Peyer's patch (tissue), 4 donors: ENCODE measurements at regions not wholly inside any gene's neighbourhood (a gene's known extent, or its start where the extent isn't known, plus 50 kb on each side); places are given as distances from the start of the nearest gene placed in this dataset.
A peak's percentile ranks its signal among the peaks of the same experiment; 100 is the strongest.

Source experiments
- DNase-seq, 3 donors: peaks; one replicate each; pipeline ENCODE4 v3.0.0-alpha.2; 2017 to 2019
- H3K27ac ChIP-seq, 4 donors: fragments of 200-600 bp; sonication (generic); one replicate each; pipeline ENCODE4 v1.5.1; 2016 to 2019
- H3K27me3 ChIP-seq, 2 donors: fragments of 200-600 bp; sonication (generic); one replicate each; pipeline ENCODE4 v1.5.1; 2019
- H3K36me3 ChIP-seq, 3 donors: fragments of 200-600 bp; sonication (generic); one replicate each; pipeline ENCODE4 v1.5.1; 2016 to 2019
- H3K4me1 ChIP-seq, 4 donors: fragments of 200-600 bp; sonication (generic); one replicate each; pipeline ENCODE4 v1.5.1; 2016 to 2019
- H3K4me3 ChIP-seq, 4 donors: fragments of 200-600 bp; sonication (generic); 1 replicate in 3 of 4; 2 replicates in 1 of 4; pipeline ENCODE4 v1.5.1; 2016 to 2019; ENCODE audit warnings: mild to moderate bottlenecking in 1 of 4
- H3K9me3 ChIP-seq, 4 donors: fragments of 200-600 bp; sonication (generic); one replicate each; pipeline ENCODE4 v1.5.1; 2016 to 2019; ENCODE audit warnings: mild to moderate bottlenecking in 1 of 4
- POLR2A ChIP-seq, 2 donors: fragments of 450-650 bp; IDR thresholded peaks; one replicate each; pipeline ENCODE4 v1.5.1; 2017; ENCODE audit warnings: antibody characterized with exemption in 2 of 2, mild to moderate bottlenecking in 2 of 2, moderate library complexity in 2 of 2
- TF ChIP-seq, protein P1 (sequence below), 6 experiments: fragments of 450-650 bp in 4 of 6; fragments of 200-600 bp in 2 of 6; sonication (generic) in 1 of 6; IDR thresholded peaks; one replicate each; pipeline ENCODE4 v1.5.1; 2017 to 2019; ENCODE audit warnings: antibody characterized with exemption in 6 of 6, mild to moderate bottlenecking in 3 of 6, moderate library complexity in 1 of 6

DNA sequence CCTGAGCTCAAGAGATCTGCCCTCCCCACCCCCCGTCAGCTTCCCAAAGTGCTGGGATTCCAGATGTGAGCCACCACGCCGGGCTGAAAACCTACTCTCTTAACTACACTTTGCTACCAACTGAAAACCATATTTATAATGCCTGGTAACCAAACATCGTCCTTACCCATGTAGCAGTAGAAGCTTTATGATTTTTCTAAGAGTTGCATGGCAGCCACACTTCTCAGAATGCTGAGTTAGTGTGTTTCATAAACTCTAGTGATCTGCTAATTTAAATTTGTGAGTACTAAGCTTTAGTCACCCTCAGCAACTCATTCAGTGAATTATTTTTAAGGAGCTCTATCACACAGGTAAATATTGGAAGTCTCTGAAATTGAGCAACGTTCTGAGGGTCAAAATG is 478.4 kb downstream of the KDM4C start:
- H3K27me3 ChIP-seq = no peaks in the 10 kb centered on the region
- no peaks in the 10 kb centered on the region for H3K36me3 ChIP-seq
- H3K27ac ChIP-seq = no peak overlapping the region
- H3K4me3 ChIP-seq = no peak overlapping the region
- H3K9me3 ChIP-seq = no peaks in the 10 kb centered on the region
- no peak for DNase-seq
- H3K4me1 ChIP-seq = no peaks in the 10 kb centered on the region
- TF ChIP-seq, protein P1, sequence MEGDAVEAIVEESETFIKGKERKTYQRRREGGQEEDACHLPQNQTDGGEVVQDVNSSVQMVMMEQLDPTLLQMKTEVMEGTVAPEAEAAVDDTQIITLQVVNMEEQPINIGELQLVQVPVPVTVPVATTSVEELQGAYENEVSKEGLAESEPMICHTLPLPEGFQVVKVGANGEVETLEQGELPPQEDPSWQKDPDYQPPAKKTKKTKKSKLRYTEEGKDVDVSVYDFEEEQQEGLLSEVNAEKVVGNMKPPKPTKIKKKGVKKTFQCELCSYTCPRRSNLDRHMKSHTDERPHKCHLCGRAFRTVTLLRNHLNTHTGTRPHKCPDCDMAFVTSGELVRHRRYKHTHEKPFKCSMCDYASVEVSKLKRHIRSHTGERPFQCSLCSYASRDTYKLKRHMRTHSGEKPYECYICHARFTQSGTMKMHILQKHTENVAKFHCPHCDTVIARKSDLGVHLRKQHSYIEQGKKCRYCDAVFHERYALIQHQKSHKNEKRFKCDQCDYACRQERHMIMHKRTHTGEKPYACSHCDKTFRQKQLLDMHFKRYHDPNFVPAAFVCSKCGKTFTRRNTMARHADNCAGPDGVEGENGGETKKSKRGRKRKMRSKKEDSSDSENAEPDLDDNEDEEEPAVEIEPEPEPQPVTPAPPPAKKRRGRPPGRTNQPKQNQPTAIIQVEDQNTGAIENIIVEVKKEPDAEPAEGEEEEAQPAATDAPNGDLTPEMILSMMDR (IDR thresholded peaks at IDR 0.05) = no peak
- TF ChIP-seq POLR2A (IDR thresholded peaks at IDR 0.05) = no peak

DNA sequence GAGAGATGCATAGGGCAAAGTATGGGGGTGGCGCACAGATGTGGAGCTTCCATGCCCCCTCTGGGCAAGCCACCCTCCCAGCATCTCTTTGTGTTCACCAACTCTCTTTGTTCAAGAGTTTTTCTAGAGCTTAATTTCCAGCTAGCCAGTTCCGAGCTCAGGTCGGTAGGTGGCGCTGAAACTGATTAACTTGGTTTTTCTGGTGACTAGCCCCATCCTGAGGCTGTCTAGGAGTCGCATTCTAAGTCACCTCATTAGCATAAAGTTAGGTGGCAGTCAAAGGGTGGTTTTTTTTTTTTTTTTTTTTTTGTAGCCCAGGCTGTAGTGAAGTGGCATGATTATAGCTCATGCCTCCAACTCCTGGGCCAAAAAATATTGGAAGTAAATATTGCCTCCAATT is 476.4 kb downstream of the KDM4C start:
- no peak for DNase-seq
- Histone ChIP-seq H3K27ac (no peak overlapping the region), H3K36me3 (no peaks in the 10 kb centered on the region), H3K9me3 (no peaks in the 10 kb centered on the region), H3K4me1 (no peaks in the 10 kb centered on the region), H3K4me3 (no peak overlapping the region), H3K27me3 (no peaks in the 10 kb centered on the region)
- no peak for TF ChIP-seq POLR2A (IDR thresholded peaks at IDR 0.05)
- TF ChIP-seq, protein P1 (IDR thresholded peaks at IDR 0.05) = peak in 3 of 6 experiments; percentile 15 to 34 (median 18)

DNA sequence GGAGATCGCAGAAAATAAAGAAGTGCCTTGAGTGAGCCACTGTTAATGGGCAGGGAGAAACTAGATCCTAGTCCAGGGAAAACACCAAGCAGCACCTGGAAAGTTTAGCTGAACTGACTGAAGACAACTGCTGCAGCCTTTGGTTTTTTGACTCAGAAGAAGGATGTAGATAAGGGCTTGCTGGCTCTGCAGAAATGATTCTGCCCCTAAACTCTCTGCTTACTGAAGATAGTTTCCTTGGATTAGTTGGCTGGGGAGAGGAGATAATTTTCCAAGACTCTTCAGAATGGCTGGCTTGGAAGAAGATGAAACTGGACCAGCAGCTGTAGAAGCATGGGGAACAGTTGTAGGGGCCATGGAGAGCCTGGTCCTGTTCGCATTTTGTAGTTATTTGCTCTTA is 471.8 kb downstream of the KDM4C start:
- Histone ChIP-seq H3K27me3 (no peaks in the 10 kb centered on the region), H3K4me3 (no peak overlapping the region), H3K27ac (no peak overlapping the region), H3K4me1 (no peaks in the 10 kb centered on the region), H3K36me3 (no peaks in the 10 kb centered on the region), H3K9me3 (no peaks in the 10 kb centered on the region)
- DNase-seq = no peak
- TF ChIP-seq, protein P1 (IDR thresholded peaks at IDR 0.05) = no peak
- no peak for TF ChIP-seq POLR2A (IDR thresholded peaks at IDR 0.05)

DNA sequence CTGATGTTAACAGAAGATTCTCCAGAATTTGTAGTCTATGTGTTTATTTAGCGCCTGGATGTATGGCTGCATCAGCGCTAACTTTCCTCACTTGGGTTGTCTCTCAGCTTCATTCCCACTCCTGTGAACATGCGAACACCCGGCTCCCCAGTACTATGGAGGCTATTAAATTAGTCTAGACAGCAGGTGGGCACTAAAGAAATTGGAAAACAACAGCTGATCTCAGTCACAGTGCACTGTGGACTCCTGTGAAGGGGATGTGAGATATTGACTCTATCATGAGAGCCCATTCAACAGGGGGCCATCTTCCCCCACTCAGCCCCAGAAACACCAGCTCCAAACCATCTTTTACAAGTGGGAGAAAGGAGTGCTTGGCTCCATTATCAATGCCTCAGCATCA is 471.0 kb downstream of the KDM4C start:
- H3K27me3 ChIP-seq = no peaks in the 10 kb centered on the region
- H3K36me3 ChIP-seq = no peaks in the 10 kb centered on the region
- H3K4me1 ChIP-seq = no peaks in the 10 kb centered on the region
- no peak for DNase-seq
- no peak overlapping the region for H3K4me3 ChIP-seq
- TF ChIP-seq, protein P1 (IDR thresholded peaks at IDR 0.05) = no peak
- H3K27ac ChIP-seq = no peak overlapping the region
- H3K9me3 ChIP-seq = no peaks in the 10 kb centered on the region

DNA sequence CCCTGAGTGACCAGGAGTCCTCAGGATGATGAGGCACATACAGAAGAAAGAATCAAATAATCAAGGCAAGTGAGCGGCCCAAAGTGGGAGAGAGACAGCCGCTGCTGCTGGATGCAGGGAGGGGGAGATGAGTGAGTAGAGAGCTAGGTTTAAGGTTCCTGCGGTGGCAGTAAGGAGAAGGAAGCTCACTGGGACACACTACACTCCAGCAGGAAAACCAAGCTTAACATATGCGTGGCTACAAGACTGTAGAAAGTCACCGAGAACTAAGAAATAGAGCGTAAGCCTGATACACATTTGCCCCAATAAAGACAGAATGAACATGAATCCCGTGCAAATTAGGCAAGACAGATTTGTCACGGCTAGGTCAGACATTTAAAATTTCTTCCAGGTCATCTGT is 470.2 kb downstream of the KDM4C start:
- no peak for TF ChIP-seq POLR2A (IDR thresholded peaks at IDR 0.05)
- TF ChIP-seq, protein P1 (IDR thresholded peaks at IDR 0.05) = no peak
- H3K4me3 ChIP-seq = no peak overlapping the region

DNA sequence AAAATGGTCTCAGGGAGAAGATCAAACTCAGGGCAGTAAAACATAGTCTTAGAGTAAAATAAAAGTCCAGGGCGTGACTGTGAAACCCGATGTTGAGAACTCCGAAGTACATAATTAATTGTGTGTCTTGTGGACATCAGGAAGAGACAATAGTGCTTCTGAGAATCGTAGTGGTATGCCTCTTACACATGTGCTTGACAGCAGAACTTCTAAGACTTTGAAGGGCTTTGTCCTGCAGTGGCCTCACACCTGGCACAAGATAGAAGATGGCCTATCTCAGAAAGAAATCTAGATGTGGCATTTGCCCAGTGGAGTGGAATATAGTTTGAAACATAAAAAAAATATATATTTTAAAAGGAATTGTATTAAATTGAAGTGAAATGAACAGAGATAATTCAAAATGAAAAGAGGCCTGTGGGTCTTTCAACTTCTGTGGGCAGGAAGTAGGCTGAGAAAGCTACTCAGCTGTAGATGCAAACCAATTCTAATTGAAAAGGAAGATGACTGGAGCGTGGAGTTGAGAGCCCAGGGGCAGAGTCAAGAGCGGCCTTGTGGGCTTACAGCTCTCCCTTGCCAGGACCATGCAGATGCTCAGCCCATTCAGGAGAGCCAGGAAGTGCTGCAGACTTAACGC is 468.4 kb downstream of the KDM4C start:
- DNase-seq = no peak
- no peak for TF ChIP-seq POLR2A (IDR thresholded peaks at IDR 0.05)
- TF ChIP-seq, protein P1 (IDR thresholded peaks at IDR 0.05) = no peak
- Histone ChIP-seq H3K9me3 (no peaks in the 10 kb centered on the region), H3K4me3 (no peak overlapping the region), H3K27me3 (no peaks in the 10 kb centered on the region), H3K27ac (no peak overlapping the region), H3K4me1 (no peaks in the 10 kb centered on the region), H3K36me3 (no peaks in the 10 kb centered on the region)

More for the DNA sequence above, 470.2 kb downstream of the KDM4C start:
- Histone ChIP-seq H3K36me3 (no peaks in the 10 kb centered on the region), H3K4me1 (no peaks in the 10 kb centered on the region), H3K27me3 (no peaks in the 10 kb centered on the region), H3K27ac (no peak overlapping the region), H3K9me3 (no peaks in the 10 kb centered on the region)
- no peak for DNase-seq
